ENCODE measurements at regions not wholly inside any gene's neighbourhood (a gene's known extent, or its start where the extent isn't known, plus 50 kb on each side); places are given as distances from the start of the nearest gene placed in this dataset.
A peak's percentile ranks its signal among the peaks of the same experiment; 100 is the strongest.

- DNase-seq = no peak
These were observed 171.4 kb downstream of the ZNF248 start for GRCh38 chr10:37685741-37686683.

GRCh38 chr10:37684765-37685164 lies 172.6 kb downstream of the ZNF248 start:
- DNase-seq = no peak

GRCh38 chr10:37682617-37683016 lies 174.8 kb downstream of the ZNF248 start:
- no peak for DNase-seq

- no peak for DNase-seq
These were observed 175.8 kb downstream of the ZNF248 start for GRCh38 chr10:37681617-37681999.

GRCh38 chr10:37680716-37681616 lies 176.4 kb downstream of the ZNF248 start:
- no peak for DNase-seq

- DNase-seq = no peak
These were observed 177.1 kb downstream of the ZNF248 start for GRCh38 chr10:37680243-37680683.

GRCh38 chr10:37679465-37679864 lies 177.9 kb downstream of the ZNF248 start:
- no peak for DNase-seq

- no peak for DNase-seq
These were observed 182.0 kb downstream of the ZNF248 start for GRCh38 chr10:37675449-37675848.

GRCh38 chr10:37671802-37672201 lies 185.6 kb downstream of the ZNF248 start:
- DNase-seq = no peak

GRCh38 chr10:37667736-37668135 lies 189.7 kb downstream of the ZNF248 start:
- no peak for DNase-seq

GRCh38 chr10:37654466-37654865 lies 202.9 kb downstream of the ZNF248 start:
- DNase-seq = no peak

- no peak for DNase-seq
These were observed 214.2 kb downstream of the ZNF248 start for GRCh38 chr10:37643187-37643586.

GRCh38 chr10:37640301-37640700 lies 217.1 kb downstream of the ZNF248 start:
- DNase-seq = no peak

- DNase-seq = no peak
These were observed 218.2 kb downstream of the ZNF248 start for GRCh38 chr10:37639200-37639599.

GRCh38 chr10:37638569-37638968 lies 218.8 kb downstream of the ZNF248 start:
- DNase-seq = no peak

- no peak for DNase-seq
These were observed 223.0 kb downstream of the ZNF248 start for GRCh38 chr10:37634351-37634880.

- DNase-seq = peak; percentile 0
These were observed 224.8 kb downstream of the ZNF248 start for GRCh38 chr10:37632641-37633040.

GRCh38 chr10:37623506-37623905 lies 233.9 kb downstream of the ZNF248 start:
- no peak for DNase-seq

- no peak for DNase-seq
These were observed 238.1 kb downstream of the ZNF248 start for GRCh38 chr10:37619336-37619735.

- DNase-seq = no peak
These were observed 269.1 kb downstream of the ZNF248 start for GRCh38 chr10:37588299-37588698.

GRCh38 chr10:37584643-37585042 lies 272.8 kb downstream of the ZNF248 start:
- no peak for DNase-seq

- DNase-seq = no peak
These were observed 275.2 kb downstream of the ZNF248 start for GRCh38 chr10:37582237-37582636.

All from muscle of arm (tissue), 1 donor.